Caco-2 (cell line): ENCODE measurements at regions not wholly inside any gene's neighbourhood (a gene's known extent, or its start where the extent isn't known, plus 50 kb on each side); places are given as distances from the start of the nearest gene placed in this dataset.
A peak's percentile ranks its signal among the peaks of the same experiment; 100 is the strongest.

Experiments
- BruUV-seq: library from RNA; stranded (reverse); fragments of 400-500 nt; replicated peaks from 2 replicates; lab custom pipeline; 2021; lab: Mats Ljungman, UMichigan
- CTCF ChIA-PET: fragments of 300-600 bp; sonication (Branson Sonifier 250); formaldehyde crosslinking; loops from one replicate; lab custom pipeline; 2022; ENCODE audit warnings: antibody characterized with exemption; lab: Charles Lee
- POLR2A ChIA-PET: fragments of 300-600 bp; sonication (Branson Sonifier 250); formaldehyde crosslinking; loops from one replicate; lab custom pipeline; 2022; ENCODE audit warnings: antibody characterized with exemption; lab: Charles Lee
- DNase-seq, 2 experiments: peaks; one replicate each; pipeline versions ENCODE4 v3.0.0 to v3.0.0-alpha.2; 2020 to 2022
- H3K27me3 ChIP-seq: replicated peaks from 2 replicates; pipeline ENCODE4 v1.6.0; 2011; ENCODE audit warnings: low read length; ENCODE audit not compliant: control insufficient read depth, insufficient read depth
- H3K36me3 ChIP-seq: 2 replicates; pipeline ENCODE4 v1.5.1; 2011; ENCODE audit warnings: low read length; ENCODE audit not compliant: control insufficient read depth, insufficient read depth
- H3K4me1 ChIP-seq: fragments of 250-450 bp; sonication (Bioruptor Pico); 2 replicates; pipeline ENCODE4 v1.5.1; 2020; ENCODE audit warnings: mild to moderate bottlenecking
- H3K4me3 ChIP-seq: 2 replicates; pipeline ENCODE4 v1.5.1; 2011; ENCODE audit warnings: low read depth, mild to moderate bottlenecking, control low read depth, low read length
- H3K9me3 ChIP-seq: fragments of 250-450 bp; sonication (Bioruptor Pico); 2 replicates; pipeline ENCODE4 v1.5.1; 2020; ENCODE audit warnings: mild to moderate bottlenecking, moderate library complexity
- H3K27ac Mint-ChIP-seq: one replicate; pipeline ENCODE4 v1.8.0; 2022; ENCODE audit warnings: mixed read lengths; ENCODE audit not compliant: unreplicated experiment
- H3K27me3 Mint-ChIP-seq: one replicate; pipeline ENCODE4 v1.8.0; 2022; ENCODE audit warnings: mixed read lengths; ENCODE audit not compliant: insufficient read depth, unreplicated experiment
- H3K36me3 Mint-ChIP-seq: one replicate; pipeline ENCODE4 v1.8.0; 2022; ENCODE audit warnings: mild to moderate bottlenecking, mixed read lengths; ENCODE audit not compliant: insufficient read depth, unreplicated experiment
- H3K4me1 Mint-ChIP-seq: one replicate; pipeline ENCODE4 v1.8.0; 2022; ENCODE audit warnings: low read depth, mixed read lengths; ENCODE audit not compliant: unreplicated experiment
- H3K4me3 Mint-ChIP-seq: one replicate; pipeline ENCODE4 v1.8.0; 2022; ENCODE audit warnings: mild to moderate bottlenecking, moderate library complexity, mixed read lengths; ENCODE audit not compliant: unreplicated experiment
- H3K9me3 Mint-ChIP-seq: one replicate; pipeline ENCODE4 v1.8.0; 2022; ENCODE audit warnings: mixed read lengths; ENCODE audit not compliant: unreplicated experiment
- CTCF ChIP-seq, 2 experiments: fragments of 200-600 bp in 1 of 2; IDR thresholded peaks; 1 replicate in 1 of 2; 2 replicates in 1 of 2; pipeline versions ENCODE4 v1.5.1 to v1.8.0; 2011 to 2022; ENCODE audit warnings: antibody characterized with exemption in 1 of 2, control low read depth in 1 of 2, inconsistent platforms in 1 of 2, low read depth in 1 of 2, low read length in 1 of 2, mild to moderate bottlenecking in 1 of 2, moderate library complexity in 1 of 2; ENCODE audit not compliant: insufficient read depth in 1 of 2, severe bottlenecking in 1 of 2, unreplicated experiment in 1 of 2
- intact Hi-C: fragments of 100-400 bp; cut with micrococcal nuclease; formaldehyde crosslinking; loops from one replicate; pipeline ENCODE4 v1.10.0; 2022; ENCODE audit not compliant: unreplicated experiment

GRCh38 chr7:33754933-33755928, 150.1 kb upstream of the BMPER start:
- H3K27me3 ChIP-seq, result no peaks in the 10 kb centered on the region
- TF ChIP-seq CTCF (IDR thresholded peaks at IDR 0.05; ENCODE audit: insufficient read depth in 1 of 2, low read depth in 1 of 2, low read length in 1 of 2, severe bottlenecking in 1 of 2, unreplicated experiment in 1 of 2), result no peak
- Mint-ChIP-seq H3K27me3 (no peaks in the 10 kb centered on the region), H3K4me3 (no peak overlapping the region), H3K9me3 (no peaks in the 10 kb centered on the region), H3K27ac (no peak overlapping the region), H3K4me1 (peaks cover 17% of the 10 kb centered on the region), H3K36me3 (no peaks in the 10 kb centered on the region)
- BruUV-seq, result no TSS peak
- no peaks in the 10 kb centered on the region for H3K9me3 ChIP-seq
- no peaks in the 10 kb centered on the region for H3K36me3 ChIP-seq
- CTCF ChIA-PET, result no interaction called here
- no peak for DNase-seq
- H3K4me3 ChIP-seq, result no peak overlapping the region
- H3K4me1 ChIP-seq, result 0 out of 2 replicates have a peak, but pooled peaks cover 8% of the 10 kb centered on the region
- POLR2A ChIA-PET, result no interaction called here
- intact Hi-C loops, result loop anchor here (1.0 kb wide), 1 partner anchor 140 kb away; no protein-coding TSS in a partner anchor

- no peak for DNase-seq
- no peaks in the 10 kb centered on the region for H3K36me3 ChIP-seq
- H3K4me3 Mint-ChIP-seq, result no peak overlapping the region
- peaks cover 3% of the 10 kb centered on the region for H3K27me3 Mint-ChIP-seq
- no peaks in the 10 kb centered on the region for H3K9me3 ChIP-seq
- H3K27ac Mint-ChIP-seq, result no peak overlapping the region
- H3K27me3 ChIP-seq, result no peaks in the 10 kb centered on the region
- 0 out of 2 replicates have a peak, but pooled peaks cover 8% of the 10 kb centered on the region for H3K4me1 ChIP-seq
- no peaks in the 10 kb centered on the region for H3K36me3 Mint-ChIP-seq
- POLR2A ChIA-PET, result no interaction called here
- H3K4me3 ChIP-seq, result no peak overlapping the region
- no peak for TF ChIP-seq CTCF (IDR thresholded peaks at IDR 0.05; ENCODE audit: insufficient read depth in 1 of 2, low read depth in 1 of 2, low read length in 1 of 2, severe bottlenecking in 1 of 2, unreplicated experiment in 1 of 2)
- no peaks in the 10 kb centered on the region for H3K9me3 Mint-ChIP-seq
- intact Hi-C loops, result loop anchor here (2.0 kb wide), 2 partner anchors 50 to 176 kb away; no protein-coding TSS in a partner anchor
- peaks cover 8% of the 10 kb centered on the region for H3K4me1 Mint-ChIP-seq
- no TSS peak for BruUV-seq
- CTCF ChIA-PET, result no interaction called here
These were observed 148.3 kb upstream of the BMPER start for GRCh38 chr7:33757050-33757449.

- H3K36me3 Mint-ChIP-seq, result no peaks in the 10 kb centered on the region
- no peak overlapping the region for H3K4me3 Mint-ChIP-seq
- CTCF ChIA-PET, result no interaction called here
- peaks cover 3% of the 10 kb centered on the region for H3K27me3 Mint-ChIP-seq
- peak; percentile 44 to 51 for TF ChIP-seq CTCF (IDR thresholded peaks at IDR 0.05; ENCODE audit: insufficient read depth in 1 of 2, low read depth in 1 of 2, low read length in 1 of 2, severe bottlenecking in 1 of 2, unreplicated experiment in 1 of 2)
- no peak overlapping the region for H3K4me3 ChIP-seq
- DNase-seq, result peak in 1 of 2 experiments; percentile 39
- H3K27ac Mint-ChIP-seq, result no peak overlapping the region
- H3K4me1 Mint-ChIP-seq, result peaks cover 8% of the 10 kb centered on the region
- POLR2A ChIA-PET, result no interaction called here
- no peaks in the 10 kb centered on the region for H3K27me3 ChIP-seq
- BruUV-seq, result no TSS peak
- 0 out of 2 replicates have a peak, but pooled peaks cover 8% of the 10 kb centered on the region for H3K4me1 ChIP-seq
- no peaks in the 10 kb centered on the region for H3K9me3 ChIP-seq
- no peaks in the 10 kb centered on the region for H3K36me3 ChIP-seq
- intact Hi-C loops, result loop anchor here (2.0 kb wide), 2 partner anchors 49 to 175 kb away; no protein-coding TSS in a partner anchor
- H3K9me3 Mint-ChIP-seq, result no peaks in the 10 kb centered on the region
These were observed 147.7 kb upstream of the BMPER start for GRCh38 chr7:33757563-33758165.
